HG02938 (cell line): ENCODE measurements at regions not wholly inside any gene's neighbourhood (a gene's known extent, or its start where the extent isn't known, plus 50 kb on each side); places are given as distances from the start of the nearest gene placed in this dataset.
A peak's percentile ranks its signal among the peaks of the same experiment; 100 is the strongest.

Experiments
- ATAC-seq: cut with Tn5 transposase; IDR thresholded peaks from one replicate; pipeline ENCODE4 v1.9.1; 2021; ENCODE audit warnings: mild to moderate bottlenecking, moderate library complexity; ENCODE audit not compliant: unreplicated experiment

DNA sequence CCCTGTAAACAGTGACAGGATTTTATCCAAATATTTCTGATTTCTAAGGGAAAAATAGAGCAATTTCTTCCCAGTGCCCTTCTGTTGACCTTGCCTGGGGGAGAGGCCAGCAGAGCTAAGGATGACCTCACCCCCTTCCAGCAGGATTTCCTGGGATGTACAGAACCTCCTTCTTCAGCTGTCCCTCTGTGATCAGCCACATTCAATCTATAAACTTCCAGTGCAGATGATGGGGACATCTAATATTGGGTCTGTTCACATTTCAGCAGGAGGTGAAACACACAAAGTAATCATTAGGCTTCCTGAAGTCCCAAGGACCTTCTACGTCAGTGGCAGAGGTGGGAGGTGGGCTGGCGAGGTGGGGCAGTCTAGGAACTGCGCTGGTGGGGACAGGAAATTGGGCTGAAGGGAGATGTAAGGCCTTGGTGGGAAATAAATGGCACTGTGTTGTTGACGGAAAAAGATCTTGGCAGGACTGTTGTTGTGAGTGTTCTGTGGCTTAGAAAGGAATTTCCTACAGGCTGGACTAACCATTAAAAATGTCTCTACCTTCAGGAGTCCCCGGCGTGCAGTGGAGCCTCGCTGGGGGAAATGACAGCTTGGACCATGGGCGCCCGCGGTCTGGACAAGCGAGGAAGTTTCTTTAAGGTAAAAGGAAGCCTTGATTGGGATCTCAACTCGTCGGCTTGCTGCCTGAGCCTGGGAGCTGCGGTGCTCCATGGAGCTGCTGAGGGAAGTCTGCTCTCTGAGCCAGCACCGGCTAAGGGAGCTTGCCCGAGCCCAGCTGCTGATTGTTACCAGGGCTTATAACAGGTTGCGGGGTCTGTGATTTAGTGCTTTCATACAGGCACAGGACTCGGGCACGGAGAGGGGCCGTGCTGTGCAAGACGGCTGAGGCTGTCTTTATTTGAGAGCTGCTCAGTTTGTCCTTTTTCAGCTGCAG lies 127.9 kb upstream of the NAA20 start:
- no peak for ATAC-seq

DNA sequence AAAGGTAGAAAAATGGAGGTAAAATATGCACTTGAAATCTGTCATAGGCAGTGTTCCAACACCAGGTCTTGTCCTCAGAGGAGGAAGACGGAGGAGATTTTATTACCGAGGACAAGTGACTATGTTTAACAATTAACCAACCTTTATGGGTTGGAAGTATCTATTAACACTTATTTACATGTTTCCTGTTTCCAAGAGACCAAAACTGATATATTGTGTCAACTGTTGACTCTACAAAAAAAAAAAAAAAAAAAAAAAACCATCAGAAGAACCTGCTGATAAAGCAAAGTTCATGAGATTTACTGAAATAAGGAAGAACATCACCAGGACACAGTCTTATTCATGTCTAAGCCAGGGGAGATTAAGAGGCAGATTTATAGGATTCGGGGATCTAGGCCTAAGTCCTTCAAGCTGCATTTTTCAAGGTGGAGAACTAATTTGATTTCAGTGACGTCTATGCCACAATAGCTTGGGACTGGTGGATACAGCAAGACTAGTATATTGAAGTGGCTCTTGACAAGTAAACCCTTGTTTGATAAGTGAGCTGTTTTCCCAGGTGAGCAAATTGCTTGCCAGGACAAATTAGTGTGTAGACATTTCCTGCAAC lies 126.6 kb upstream of the NAA20 start:
- no peak for ATAC-seq

DNA sequence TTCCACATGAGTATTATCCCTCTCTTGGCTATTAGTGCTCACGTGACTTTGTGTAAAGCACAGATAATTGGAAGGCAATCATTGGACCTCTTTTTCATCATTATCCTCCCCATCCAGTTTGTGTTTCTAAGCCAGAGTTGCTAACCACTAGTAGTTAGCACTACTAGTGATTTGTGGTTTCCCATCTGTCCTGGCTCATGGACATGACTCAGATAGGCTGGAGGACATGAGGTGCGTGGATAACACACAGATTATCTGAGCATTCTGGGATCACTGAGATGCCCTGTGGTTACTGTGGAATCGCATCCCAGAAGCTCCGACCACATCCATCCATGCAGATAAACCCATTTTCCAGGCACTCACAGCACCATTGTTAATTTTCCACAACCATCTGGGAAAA lies 123.8 kb upstream of the NAA20 start:
- ATAC-seq, result no peak

DNA sequence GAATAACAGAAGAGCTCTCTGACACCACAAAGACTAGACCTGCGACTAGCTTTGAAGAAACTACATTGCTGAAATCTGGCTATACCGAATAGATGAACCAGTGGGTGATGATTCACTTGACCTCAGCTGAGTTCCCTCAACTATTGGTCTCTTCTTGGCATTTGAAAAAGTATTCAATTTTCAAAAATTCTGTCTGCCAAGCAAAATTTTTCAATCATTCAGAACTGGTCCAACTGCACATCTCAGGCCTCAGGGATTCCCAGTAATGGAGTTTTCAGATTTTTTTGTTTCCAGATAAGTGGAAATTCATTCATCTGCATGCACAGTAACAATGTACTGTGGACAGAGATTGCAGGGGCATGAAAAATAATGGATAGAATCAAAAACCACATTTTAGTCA lies 121.4 kb upstream of the NAA20 start:
- no peak for ATAC-seq

DNA sequence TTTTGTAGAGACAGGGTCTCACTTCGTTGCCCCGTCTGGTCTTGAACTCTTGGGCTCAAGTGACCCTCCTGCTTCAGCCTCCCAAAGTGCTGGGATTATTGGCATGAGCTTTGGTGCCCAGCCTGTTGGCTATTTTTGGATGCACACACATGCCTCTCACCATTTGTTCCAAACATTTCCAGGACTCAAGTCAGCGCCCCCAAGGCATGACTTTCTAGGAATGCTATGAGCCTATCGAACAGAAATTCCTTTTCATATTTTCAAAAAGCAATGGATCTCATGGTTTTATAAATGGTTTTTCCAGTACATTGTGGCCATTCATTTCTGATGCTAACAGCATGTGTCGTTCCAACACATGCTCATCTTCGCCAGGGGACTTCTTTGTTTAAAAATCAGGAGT lies 119.3 kb upstream of the NAA20 start:
- ATAC-seq, result no peak

DNA sequence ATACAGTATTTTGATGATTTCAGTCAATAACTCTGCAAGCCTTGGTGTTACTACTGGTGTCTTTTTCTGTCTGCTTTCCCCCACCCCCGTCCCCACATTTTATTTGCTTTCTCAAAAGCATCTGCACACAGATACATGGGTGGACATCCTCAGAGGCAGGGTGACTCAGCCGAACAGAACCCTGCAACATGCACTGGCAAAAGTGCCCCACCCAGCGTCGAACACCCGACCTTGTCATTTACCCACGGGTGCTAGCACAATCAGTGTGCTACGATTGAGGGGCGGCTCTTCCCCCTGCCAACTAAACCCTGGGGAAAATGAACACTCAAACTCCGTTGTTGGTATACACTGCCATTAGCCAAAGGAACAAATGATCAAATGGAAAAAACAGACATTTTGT lies 115.9 kb upstream of the NAA20 start:
- ATAC-seq, result no peak

DNA sequence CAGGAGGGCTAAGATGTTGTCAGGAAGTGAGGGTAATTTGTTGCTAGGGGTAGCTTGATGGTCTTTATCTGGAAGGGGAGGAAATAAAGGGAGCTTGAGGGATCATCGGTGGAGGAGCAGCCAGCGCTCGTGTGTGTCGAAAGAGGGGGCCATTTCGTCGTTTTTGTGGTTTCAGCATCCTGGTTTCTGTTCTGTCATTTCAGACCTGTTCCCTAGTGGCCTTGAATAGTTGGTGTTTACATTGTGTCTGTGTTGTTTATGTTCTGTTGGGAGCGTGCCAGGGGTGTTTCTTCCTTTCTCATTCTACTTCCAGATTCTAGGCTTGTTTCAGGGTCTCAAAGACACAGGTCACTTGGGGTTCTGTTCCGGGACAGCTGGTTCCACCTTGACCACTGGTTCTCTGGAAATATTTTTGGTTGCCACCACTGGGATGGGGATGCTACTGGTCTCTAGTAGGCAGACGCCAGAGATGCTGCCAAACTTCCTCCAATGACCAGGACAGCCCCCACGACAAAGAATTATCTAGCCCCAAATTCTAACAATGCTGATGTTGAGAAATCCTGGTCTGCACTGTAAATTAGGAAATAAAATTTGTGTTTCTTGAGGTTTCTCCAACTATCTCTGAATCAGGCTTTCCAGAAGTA lies 113.9 kb upstream of the NAA20 start:
- peak; percentile 59 for ATAC-seq

DNA sequence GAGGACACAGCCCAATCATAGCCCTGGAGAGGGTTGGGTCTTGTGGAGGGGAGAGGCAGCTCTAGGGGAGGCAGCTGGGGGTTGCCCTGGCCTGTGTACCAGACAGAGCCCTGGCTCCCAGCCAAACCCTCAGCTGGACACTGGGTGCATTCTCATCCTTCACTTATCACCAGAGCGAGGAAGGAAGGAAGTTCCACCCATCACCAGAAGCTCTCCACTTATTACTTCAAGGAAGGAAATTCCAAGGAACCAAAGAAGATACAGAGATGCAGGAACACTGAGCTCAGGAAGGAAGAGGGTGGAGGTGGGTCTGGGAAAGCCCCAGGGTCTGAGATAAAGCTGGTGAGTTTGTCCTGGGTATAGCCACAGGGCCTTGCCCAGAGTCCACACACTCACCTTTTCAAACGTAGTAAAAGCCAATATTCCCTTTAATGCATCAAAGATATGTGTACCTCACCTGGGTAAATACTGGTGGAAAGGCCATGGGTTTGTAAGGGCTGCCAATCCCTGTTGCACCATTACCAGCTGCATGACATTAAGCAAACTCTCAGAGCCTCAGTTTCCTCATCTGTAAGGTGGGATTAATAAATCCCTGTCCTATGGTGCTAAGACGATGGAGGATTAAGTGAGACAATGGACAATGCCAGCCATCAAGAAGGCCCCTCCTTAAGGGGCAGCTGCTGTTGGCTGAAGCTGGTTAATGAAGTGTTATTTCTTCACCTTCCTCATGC lies 109.7 kb upstream of the NAA20 start:
- ATAC-seq, result no peak

DNA sequence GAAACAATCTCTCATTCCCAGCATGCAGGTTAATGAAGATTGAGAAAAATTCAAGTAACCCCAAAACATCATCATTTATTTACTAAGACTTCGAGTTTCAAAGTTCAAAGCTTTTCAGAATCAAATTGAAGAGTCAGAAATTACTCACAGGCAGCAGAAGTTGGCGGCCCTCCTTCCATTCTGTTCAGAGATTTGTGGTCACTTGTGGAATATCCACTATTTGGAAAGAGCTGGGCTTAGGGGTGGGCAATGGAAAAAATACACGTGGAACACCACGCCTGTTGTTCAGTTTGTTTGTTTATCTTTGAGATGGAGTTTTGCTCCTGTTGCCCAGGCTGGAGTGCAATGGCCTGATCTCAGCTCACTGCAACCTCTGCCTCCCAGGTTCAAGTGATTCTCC lies 108.6 kb upstream of the NAA20 start:
- ATAC-seq, result no peak

DNA sequence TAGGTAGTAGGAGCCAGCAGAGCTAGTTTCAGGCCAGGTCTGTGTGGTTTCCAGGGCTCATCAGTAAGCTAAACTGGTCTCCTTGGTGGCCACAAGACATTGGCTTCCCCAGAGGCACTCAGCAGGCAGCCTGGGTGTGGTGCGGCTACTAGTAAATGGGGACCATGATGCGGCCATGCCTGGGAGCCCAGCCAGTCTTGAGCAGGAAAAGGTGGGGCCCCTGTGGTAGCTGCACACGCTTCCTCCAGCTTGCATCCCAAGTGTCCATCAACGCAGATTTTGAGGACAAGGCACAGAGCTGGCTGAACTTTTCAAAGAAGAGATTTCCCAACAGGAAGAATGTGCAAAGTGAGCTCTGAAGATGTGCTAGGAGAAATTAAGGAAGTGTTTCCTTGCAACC lies 107.4 kb upstream of the NAA20 start:
- no peak for ATAC-seq

DNA sequence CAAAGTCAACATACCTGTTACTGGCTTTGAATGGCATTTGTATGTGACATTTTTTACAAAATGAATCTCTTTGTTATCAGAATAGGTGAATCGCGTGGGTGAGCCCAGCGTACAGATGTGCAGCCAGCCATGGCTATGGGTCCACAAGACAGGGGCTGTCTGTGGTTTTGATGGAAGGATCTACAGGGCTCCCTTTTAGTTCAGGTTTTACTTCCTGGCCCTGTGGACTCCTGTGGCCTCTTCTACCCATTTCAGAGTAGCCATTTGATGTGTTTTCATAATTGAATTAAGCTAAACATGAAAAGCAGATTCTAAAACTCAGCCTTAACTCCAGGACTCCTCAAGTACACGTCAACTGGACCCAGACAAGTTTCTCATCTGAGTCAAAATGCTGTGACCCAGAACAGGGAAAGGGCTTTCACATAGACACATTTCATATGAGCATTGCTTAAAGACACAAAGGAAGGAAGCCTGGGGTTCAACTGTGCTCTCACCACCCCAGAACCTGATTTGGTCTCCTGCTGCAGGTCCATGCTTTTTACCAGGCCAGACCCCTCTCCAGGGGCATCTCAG lies 105.3 kb upstream of the NAA20 start:
- ATAC-seq, result no peak

DNA sequence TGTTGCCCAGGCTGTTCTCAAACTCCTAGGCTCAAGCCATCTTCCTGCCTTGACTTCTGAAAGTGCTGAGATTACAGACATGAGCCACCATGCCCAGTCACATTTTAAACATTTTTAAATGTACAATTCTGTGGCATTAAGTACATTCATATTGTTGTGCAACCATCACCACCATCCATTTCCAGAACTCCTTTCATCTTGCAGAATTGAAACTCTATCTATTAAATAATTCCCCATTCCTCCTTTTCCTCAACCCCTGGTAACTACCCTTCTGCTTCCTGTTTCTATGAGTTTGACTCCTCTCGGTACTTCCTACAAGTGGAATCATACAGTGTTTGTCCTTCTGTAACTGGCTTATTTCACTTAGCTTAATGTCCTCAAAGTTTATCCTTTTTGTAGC lies 103.8 kb upstream of the NAA20 start:
- ATAC-seq, result no peak

DNA sequence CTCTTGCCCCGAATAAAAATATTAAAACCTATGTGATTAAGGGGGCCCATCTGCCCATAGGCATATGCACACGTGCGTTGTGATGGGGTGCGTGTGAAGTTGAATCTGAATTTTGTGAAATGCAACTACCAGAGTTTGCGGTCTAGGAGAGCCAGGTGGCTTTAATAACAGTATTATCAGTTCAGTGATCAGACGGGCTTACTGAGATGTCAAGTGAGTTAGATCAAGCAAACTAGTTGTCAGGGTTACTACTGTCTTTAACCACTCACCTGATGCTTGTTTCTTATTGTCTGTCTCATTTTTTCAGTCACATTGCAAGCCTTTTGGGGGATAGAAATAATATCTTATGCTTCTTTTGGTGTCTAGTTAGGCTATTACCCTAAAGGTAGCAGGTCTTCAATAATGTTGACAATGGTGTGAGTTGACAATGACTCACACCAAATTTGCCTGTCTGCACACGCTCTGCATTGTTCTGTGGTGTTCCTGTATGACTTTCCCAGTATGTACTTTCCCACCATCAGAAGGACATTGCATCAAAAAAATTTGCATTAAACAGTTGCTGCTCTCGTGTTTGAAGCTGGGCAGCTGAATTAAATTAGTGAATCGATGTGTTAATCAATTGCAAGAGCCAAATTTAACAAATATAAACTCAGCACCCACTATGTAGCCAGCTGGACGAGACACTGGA lies 103.1 kb upstream of the NAA20 start:
- ATAC-seq, result no peak

DNA sequence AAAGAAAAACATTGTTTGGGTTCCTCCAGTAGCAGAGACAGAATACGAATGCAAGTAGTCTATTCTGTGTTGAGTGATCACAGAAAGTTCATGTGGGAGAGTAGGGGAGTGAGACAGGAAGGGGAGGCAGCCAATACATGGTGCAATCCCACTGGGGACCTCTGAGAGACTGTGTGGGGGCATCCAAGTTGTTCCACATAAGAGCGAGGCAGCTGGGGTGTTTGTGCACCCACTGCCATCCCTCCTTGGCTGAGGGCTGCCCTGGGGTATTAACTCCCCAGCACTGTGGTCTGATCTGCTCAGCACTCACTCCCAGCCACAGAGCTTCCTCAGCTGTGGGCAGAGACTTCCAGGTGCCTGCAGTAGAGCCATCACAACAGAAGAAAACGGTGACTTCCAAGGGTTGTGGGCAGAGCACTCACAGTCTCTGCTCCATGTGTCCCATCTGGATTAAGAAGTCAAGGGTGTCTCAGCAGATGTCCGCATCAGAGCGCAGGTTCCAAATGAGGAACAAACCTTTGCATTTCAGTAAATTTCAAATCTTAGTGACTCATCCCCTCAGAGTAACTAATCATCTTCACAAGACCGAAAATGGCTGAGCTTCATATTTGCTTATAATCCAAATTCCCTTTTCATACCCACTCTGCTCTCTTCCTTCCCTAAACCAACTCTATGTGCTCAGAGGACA lies 101.9 kb upstream of the NAA20 start:
- no peak for ATAC-seq

DNA sequence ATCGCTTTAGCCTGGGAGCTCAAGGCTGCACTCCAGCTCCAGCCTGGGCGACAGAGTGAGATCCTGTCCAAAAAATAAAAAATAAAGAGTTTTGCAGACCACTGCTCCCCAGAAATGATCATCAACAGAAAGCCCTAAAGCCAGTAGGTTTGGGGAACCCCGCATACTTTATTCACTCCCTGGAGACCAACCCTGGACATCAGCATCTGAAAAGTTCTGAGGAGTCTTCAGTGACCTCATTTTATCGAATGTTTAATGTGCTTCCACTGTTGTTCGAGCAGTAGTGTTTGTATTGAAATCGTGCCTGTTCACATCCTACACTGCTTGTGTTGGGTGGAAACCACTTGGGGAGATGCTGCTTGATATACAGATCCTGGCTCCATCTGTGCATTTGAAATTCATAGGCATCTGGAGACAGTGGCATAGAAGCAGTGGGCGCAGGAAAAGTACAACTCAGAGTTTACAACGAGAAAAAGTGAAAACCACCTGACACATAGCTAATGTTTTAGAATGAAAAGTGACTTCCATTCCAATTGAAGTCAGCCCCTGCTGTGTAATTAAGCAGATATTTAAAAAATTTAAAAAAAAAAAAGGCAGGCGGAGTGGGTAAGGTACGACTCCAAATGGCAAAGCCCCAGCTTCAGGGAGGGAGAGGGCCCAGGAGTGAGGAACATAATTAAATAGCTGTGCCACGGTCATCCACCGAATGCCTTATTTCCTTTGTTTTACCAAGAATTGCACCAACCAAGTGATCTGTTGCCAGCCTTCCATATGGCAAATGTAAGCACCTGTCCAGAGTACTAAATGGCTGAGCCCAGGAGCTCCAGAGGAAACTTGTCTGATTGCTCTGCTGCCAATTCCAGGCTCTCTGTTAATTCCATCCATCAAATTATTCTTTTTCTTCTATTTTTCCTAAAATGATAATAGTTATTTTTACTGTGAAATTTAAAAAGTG lies 100.4 kb upstream of the NAA20 start:
- no peak for ATAC-seq

DNA sequence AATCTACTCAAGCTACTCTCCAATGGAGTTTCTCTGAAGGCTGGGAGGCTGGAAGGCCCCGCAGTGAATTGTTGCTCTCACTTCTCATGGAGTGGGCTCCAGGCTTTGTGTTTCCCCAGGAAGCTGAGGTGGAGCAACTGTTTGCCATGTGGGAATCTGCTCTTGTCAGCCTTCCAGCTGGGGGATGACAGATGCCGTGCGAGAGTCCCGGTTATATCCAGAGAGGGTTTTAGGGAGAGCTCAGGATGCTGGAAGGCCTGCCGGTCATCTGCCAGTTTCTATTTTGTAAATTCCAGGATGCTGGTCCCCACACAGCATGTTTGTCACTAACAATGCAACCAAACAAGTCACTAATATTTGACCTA lies 98.2 kb upstream of the NAA20 start:
- no peak for ATAC-seq

DNA sequence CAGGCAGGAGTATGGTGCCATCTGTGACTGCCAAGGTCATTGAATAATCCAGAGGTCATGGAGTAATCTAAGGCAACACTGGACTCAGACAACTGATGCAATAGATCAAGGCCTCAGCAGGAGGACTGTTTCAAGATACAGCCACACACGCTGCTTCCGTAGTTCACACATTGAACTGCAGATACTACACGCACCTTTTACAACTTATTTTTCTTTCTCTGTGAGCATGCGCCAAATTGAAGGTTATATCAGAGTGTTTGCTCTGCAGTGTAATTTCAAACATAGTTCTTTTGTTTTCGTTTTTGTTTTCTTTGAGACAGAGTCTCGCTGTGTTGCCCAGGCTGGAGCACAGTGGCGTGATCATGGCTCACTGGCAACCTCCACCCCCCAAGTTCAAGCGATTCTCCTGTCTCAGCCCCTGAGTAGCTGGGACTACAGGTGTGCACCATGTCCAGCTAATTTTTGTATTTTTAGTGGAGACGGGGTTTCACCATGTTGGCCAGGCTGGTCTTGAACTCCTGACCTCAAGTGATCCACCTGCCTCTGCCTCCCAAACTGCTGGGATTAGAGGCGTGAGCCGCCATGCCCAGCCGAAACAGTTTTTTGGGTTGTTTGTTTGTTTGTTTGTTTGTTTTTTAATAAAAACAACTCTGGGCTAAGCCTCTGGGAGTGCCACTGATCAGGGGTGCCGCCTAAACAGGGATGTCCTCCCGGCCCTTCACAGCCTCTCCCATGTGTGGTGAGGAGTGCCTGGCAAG lies 96.6 kb upstream of the NAA20 start:
- ATAC-seq, result no peak

DNA sequence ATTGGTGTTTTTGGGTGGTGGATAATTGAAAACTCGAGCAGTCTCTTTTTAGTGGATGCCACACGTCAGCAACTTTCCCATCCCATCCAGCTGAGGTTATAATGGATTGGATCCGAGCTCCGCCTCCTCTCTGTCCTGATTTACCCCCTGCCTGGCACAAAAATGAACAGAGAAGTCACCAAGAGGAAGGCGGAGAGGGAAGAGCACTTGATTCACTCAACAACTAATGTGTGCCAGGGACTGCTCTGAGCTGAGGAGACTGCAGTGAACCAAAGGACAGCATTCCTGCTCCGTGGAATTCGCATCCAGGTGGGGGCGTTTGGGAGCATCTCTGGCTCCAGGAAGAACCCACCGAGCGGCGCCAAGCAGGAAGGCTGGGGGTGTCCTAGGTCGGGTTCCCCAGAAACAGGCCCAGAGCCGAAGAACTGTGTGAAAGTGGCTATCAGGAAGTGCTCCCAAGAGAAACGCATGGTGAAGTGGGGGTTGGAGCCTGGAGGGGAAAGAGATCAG lies 95.8 kb upstream of the NAA20 start:
- ATAC-seq, result no peak
